Glomerular visceral epithelial cell (primary cell): ENCODE measurements at regions not wholly inside any gene's neighbourhood (a gene's known extent, or its start where the extent isn't known, plus 50 kb on each side); places are given as distances from the start of the nearest gene placed in this dataset.
"Not testable (repeated sequence)": the region's sequence is repeated elsewhere in the genome, so short reads cannot be mapped to it uniquely, and the experiment has no call there.

Experiments used
- DNase-seq: peaks from one replicate; pipeline ENCODE4 v3.0.0-alpha.2; 2016; ENCODE audit errors: extremely low spot score

- no peak for DNase-seq
These were observed 131.4 kb upstream of the NR2F2 start for GRCh38 chr15:96199111-96199510.

DNA sequence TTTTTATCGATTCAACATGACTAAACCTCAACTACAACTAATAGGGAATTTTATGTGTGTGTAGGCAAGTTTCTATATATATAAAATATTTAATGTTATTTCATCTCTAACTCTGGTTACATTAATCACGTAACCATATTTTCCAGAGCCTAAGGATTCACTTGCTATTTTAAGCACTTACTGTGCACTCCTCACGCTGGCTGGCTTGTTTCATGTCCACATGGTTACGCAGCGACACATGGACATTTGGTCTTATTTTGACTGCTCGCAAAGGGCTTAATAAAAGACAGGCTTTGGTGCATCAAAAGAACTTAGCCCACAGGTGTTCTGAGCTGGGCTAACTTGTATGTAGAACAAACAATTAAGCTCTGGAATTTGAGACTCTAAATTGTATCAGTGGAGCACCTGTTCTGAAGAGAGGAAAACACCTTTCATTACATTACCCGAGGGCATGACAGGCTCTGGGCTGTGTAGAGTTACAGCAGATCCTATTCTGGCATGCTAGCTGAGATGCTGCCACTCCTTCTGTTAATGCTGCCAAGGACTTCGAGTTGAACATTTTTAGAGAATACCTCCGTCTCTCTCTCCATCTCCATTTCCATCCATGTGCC, 130.0 kb upstream of the NR2F2 start:
- no peak for DNase-seq

DNA sequence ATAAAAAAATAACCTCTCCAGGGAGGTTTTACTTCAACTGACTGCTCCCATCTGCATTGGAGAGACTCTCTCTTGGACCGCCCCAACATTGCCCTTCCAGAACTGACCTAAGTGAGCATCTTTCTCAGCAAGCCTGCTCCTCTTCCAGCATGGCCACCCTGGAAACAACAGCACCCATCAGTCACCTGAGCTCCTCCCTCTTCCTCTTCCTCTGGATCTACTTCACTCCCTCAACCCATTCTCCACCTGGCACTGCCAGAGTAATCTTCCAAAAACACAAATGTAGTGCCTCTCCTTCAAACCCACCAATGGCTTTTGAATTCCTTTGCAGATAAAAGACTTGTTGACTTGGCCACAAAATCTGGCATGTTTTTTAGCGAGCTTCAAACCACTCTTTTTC, 128.8 kb upstream of the NR2F2 start:
- DNase-seq = no peak

DNA sequence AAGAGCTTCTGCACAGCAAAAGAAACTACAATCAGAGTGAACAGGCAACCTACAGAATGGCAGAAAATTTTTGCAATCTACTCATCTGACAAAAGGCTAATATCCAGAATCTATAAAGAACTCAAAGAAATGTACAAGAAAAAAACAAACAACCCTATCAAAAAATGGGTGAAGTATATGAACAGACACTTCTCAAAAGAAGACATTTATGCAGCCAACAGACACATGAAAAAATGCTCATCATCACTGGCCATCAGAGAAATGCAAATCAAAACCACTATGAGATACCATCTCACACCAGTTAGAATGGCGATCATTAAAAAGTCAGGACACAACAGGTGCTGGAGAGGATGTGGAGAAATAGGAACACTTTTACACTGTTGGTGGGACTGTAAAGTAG, 124.9 kb upstream of the NR2F2 start:
- not testable (repeated sequence) for DNase-seq

DNA sequence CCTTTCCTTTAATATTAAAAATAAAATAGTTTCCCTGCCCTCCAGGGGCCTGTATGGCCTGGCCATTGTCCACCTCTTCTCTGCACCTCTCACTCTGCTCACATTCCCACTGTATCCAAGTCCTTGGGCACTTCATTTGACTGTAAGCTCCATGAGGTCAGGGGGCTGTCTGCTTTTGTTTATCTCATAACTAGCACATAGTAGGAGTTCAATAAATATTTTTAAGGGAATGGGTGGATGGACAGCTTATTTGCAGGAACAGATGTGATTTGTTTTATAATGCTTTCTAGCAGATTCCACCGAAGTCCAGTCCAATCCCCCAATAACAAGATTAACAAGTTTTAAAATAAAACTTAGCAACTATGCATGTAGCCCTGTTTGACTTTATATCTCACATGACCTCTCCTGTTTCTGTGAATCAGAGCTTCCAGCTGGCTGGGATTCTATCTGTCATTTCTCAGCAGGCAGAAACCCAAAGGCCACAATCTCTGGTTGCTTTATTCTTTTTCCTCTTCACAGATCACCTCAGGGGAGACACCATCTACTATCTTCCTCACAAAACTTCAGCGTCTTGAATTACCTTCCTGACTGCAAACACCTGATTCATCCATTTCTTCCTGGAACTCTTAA, 123.0 kb upstream of the NR2F2 start:
- no peak for DNase-seq

DNA sequence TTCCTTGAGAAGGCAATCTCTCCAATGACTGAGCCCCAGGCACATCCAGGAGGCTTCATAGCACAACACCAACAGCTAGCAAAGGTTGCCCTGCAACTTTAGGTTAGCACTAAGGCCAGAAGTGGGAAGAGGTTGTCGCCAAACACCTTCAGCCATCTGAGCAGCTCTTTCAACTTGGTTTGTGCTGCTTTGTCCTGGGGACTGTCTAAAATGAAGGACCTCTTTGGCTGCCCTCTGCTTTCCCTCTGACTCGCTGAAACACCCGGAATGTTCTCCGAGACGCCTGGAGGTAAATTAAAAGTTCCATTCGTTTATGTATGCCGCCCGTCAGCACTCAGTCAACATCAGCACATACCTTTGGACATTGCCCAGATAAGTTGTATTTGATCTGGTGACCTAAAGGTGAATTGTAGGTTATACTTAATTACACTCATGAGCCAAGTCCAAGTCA, 121.2 kb upstream of the NR2F2 start:
- no peak for DNase-seq

- DNase-seq = no peak
These were observed 117.5 kb upstream of the NR2F2 start for GRCh38 chr15:96213045-96213444.

- no peak for DNase-seq
These were observed 116.6 kb upstream of the NR2F2 start for GRCh38 chr15:96213896-96214295.

GRCh38 chr15:96216481-96216880, 114.0 kb upstream of the NR2F2 start:
- not testable (repeated sequence) for DNase-seq

GRCh38 chr15:96217983-96218382, 112.5 kb upstream of the NR2F2 start:
- DNase-seq = no peak

DNA sequence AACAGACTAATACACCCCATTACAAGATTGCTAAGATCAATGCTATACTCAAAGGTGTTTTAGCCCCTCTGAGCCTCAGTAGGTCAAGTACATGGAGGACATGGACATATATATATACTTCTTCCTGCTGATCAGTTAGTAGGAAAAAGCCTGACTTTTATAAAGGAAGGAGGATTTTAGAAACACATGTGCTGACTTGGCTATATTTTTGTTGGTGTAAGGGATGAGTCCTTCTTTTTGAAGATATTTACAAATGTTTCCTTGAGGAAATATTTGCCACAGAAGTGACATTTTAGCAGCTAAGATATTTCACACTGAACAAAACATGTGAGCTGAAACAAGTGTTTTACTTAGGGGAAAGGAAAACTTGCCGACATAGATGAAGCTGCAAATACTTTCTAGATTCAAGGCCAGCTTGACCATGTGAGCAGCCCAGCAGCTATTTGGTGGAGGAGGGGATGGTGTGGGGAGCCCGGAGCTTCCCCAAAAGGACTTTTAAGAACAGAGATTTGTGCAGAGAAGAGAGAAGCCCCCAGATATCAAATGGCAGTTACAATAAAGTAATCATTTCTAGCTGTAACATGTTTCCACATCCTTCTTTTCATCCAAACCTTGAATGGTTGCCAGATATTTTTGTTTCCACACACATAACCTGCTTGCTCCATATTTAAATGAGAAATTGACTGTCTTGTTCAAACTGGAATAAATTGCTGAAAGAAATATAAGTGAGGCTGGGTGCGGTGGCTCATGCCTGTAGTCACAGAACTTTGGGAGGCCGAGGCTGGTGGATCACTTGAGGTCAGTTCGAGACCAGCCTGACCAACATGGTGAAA, 111.7 kb upstream of the NR2F2 start:
- no peak for DNase-seq

GRCh38 chr15:96219681-96220080, 110.8 kb upstream of the NR2F2 start:
- DNase-seq = no peak

DNA sequence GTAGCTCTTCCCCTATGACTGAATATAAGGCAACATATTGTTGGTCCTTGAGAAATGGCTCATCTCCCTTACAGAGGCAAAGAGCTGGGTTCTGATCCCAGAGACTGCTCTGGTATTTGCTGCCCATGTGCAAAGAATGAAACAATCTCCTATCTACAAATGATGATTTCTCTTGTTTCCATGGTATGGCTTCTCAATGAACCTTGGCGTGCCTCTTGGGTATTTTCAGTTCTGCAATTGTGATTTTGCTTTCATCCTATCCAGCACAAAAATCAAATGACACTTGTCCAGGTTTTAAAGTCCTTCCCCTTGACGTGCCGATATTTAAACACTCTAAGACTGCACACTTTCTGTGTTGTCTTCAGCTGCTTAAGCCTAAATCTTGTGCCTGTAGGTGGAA, 109.8 kb upstream of the NR2F2 start:
- DNase-seq = no peak

GRCh38 chr15:96222981-96223380, 107.5 kb upstream of the NR2F2 start:
- no peak for DNase-seq

- no peak for DNase-seq
These were observed 106.6 kb upstream of the NR2F2 start for GRCh38 chr15:96223939-96224338.

DNA sequence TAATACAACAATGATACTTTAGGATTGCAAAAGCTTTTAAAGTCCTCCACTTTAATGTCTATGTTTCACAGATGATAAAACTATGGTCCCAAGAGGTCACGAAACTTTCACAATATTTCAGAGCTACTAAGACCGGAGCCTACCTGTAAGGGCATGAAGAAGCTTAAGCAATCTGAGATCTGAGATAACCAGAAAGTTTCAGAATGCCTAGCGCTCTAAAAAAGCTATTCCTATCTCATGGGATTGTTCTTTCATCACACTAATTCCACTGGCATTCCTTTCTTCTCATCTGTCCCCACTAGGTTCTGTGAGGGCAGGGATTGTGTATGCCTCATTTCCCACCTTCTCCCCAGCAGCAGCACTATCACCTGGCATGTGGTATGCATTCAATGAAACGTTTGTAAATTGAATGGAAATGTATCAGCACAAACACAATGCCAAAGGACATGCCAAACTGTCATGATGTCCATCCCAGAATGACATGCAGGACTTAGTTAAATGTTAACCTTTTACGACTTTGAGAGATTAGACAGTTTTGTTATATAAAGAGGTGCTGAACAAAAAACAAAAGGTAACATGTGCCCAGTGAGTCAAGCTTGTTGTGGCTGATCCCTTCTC, 104.7 kb upstream of the NR2F2 start:
- no peak for DNase-seq

DNA sequence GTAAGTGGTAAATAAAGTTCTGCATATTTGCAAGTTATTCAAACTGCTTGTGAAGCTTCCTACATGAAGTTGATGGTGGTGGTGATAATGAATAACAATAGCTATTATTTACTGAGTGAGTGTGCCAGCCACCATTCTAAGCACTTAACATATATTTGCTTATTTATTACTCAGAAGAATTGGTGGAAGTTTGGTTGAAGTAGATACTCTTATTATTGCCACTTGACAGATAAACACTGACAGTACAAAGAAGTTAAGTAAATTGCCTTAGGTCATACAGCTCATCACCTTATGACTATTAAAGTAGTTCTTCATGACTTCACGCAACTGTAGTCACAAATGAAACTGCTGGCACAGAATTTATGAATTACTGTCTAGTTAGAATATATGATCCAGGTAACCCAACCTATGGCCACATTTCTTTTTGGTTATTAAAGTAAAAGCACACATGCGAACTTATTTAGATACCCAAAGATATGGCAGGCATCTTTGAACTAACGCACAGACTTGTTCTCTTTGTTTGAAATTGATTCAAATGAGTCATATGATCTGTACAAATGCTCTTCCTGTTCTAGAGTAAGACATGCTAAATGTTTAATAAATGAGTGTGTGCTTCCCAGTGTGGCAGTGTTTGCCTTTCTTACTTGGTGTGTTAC, 99.8 kb upstream of the NR2F2 start:
- DNase-seq = no peak

DNA sequence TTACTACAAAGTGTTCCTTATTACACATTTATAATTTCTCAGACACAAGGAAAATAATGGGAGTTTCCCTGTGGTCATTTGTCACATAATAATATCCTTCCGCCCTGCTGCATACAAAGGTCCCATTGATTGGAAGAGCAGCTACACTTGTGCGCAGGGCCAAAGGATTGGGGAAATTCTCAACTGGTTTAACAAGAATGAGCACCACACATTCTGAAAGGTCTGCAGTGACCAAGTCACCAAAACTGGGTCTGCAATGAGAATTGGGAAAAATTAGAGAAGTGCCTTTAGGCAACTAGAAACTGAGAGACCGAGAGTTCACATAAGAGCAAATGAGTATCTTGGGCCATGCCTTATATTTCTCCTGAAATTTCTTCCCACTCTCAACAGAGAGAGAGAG, 98.2 kb upstream of the NR2F2 start:
- DNase-seq = no peak

GRCh38 chr15:96234109-96234892, 96.2 kb upstream of the NR2F2 start:
- DNase-seq = no peak

DNA sequence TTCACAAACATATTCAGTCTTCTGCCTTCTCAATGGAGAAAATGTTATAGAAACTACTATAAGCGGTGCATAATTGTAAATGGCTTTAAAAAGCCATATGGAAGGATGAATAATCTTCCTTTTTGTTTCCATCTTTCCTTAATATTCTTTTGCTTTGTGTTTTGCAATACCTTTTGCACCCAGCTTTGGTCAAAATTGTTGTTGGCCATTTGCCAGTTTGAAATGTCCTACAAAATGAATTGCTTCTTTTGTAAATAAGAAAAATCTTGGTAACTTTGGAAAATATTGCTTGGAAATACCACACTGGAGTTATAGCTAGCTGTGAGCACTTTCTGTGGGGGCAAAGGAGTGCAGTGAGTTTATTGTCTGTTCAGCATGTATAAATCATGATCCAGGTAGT, 93.5 kb upstream of the NR2F2 start:
- DNase-seq = no peak

- no peak for DNase-seq
These were observed 87.7 kb upstream of the NR2F2 start for GRCh38 chr15:96242761-96243160.
